ENCODE measurements at regions not wholly inside any gene's neighbourhood (a gene's known extent, or its start where the extent isn't known, plus 50 kb on each side); places are given as distances from the start of the nearest gene placed in this dataset.

DNA sequence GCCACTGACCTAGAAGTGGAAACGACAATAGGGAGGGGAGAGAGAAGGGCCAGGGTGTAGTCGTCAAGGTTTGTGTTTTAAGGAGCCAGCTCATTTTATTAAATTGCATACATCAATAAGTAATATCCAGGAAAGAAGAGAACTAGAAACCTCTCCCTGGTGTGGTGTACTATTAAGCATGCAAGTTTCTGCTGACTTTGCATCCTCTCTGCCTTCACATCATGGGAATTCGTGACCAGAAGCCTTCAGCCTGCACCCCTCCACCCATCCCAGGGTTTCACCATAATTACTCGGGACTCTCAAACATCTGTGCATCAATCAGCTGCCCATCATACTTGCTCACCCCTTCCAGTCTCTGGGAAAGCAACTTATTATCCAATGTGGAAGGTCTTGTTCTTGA lies 70.9 kb upstream of the UBE3A start:
- Histone ChIP-seq H3K9ac (ENCODE audit: insufficient read depth, low read length, poor library complexity, severe bottlenecking) (no peak overlapping the region), H2AFZ (ENCODE audit: insufficient read depth, low read depth, low read length, poor library complexity, severe bottlenecking) (no peak overlapping the region)
- intact Hi-C loops (cut with micrococcal nuclease): loop anchor here in 1 of 2 donors (10.0 kb wide), 1 partner anchor 425 kb away; no protein-coding TSS in a partner anchor

DNA sequence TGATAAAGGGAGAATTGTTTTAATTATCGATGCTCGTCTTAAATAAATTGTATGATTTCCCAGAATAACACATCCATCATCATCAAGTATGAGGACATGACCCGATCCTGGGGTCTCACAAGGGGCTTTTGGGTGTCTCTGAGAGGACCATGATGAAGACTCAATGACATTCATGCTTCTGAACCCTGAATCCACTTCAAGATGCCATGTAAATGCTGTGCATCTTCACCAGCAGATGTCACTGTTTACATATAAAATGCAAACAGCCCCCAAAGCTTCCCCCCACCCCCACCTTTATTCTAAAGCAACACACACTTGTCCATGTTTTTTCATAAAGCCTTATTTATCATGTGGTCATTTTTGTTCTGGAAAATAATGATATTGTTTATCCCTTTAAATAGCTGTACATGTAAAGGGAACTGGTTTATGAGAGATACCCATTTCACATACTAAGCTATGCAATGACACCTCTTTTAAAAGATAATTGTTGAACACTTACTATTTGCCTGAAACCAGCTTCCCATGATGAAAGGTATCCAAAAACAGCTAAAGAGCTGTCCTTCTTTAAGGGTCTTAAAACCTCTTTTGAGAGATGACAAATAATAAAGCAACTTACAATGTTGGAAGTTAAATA lies 69.7 kb upstream of the UBE3A start:
- H3K4me3 Mint-ChIP-seq: no peak overlapping the region
- H3K79me2 ChIP-seq (ENCODE audit: insufficient read depth, low read length): no peaks in the 10 kb centered on the region
- no peak overlapping the region for H2AFZ ChIP-seq (ENCODE audit: insufficient read depth, low read depth, low read length, poor library complexity, severe bottlenecking)
- H3K4me2 ChIP-seq (replicated peaks; ENCODE audit: extremely low read depth, low read length, poor library complexity, severe bottlenecking): no peak overlapping the region
- WGBS (ENCODE audit: insufficient coverage): 60% methylated on average over 1 of the region's 3 CpGs
- H3K4me1 Mint-ChIP-seq: no peaks in the 10 kb centered on the region
- no peaks in the 10 kb centered on the region for H3K36me3 Mint-ChIP-seq
- H3K9ac ChIP-seq (ENCODE audit: insufficient read depth, low read length, poor library complexity, severe bottlenecking): no peak overlapping the region
- no peak for DNase-seq
- no peaks in the 10 kb centered on the region for H3K27me3 Mint-ChIP-seq (ENCODE audit: low read depth in 3 of 3)
- H3K4me1 ChIP-seq (ENCODE audit: control insufficient read depth in 1 of 2, insufficient read depth in 2 of 2, low read length in 2 of 2): no peaks in the 10 kb centered on the region
- H3K9me3 ChIP-seq (replicated peaks in 1 of 2; ENCODE audit: control insufficient read depth in 1 of 2, insufficient read depth in 1 of 2, low read length in 2 of 2): no peaks in the 10 kb centered on the region
- TF ChIP-seq, protein P1, sequence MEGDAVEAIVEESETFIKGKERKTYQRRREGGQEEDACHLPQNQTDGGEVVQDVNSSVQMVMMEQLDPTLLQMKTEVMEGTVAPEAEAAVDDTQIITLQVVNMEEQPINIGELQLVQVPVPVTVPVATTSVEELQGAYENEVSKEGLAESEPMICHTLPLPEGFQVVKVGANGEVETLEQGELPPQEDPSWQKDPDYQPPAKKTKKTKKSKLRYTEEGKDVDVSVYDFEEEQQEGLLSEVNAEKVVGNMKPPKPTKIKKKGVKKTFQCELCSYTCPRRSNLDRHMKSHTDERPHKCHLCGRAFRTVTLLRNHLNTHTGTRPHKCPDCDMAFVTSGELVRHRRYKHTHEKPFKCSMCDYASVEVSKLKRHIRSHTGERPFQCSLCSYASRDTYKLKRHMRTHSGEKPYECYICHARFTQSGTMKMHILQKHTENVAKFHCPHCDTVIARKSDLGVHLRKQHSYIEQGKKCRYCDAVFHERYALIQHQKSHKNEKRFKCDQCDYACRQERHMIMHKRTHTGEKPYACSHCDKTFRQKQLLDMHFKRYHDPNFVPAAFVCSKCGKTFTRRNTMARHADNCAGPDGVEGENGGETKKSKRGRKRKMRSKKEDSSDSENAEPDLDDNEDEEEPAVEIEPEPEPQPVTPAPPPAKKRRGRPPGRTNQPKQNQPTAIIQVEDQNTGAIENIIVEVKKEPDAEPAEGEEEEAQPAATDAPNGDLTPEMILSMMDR (IDR thresholded peaks at IDR 0.05): peak; percentile 39
- H3K9me3 Mint-ChIP-seq: peaks cover 0 to 1% (median 0%) of the 10 kb centered on the region in 7 donors
- H3K4me3 ChIP-seq (replicated peaks in 1 of 3; ENCODE audit: low read depth in 2 of 3, low read length in 3 of 3): no peak overlapping the region
- H3K27ac ChIP-seq (ENCODE audit: low read depth in 1 of 2, low read length in 2 of 2): no peak overlapping the region
- intact Hi-C loops (cut with micrococcal nuclease): loop anchor here in 1 of 2 donors (10.0 kb wide), 1 partner anchor 426 kb away; no protein-coding TSS in a partner anchor
- H3K27ac Mint-ChIP-seq: peak overlapping the region in 1 of 7 donors; percentile 10
- H3K27me3 ChIP-seq (ENCODE audit: control insufficient read depth in 2 of 2, insufficient read depth in 2 of 2, low read length in 2 of 2): no peaks in the 10 kb centered on the region
- H3K36me3 ChIP-seq (replicated peaks in 1 of 2; ENCODE audit: control insufficient read depth in 1 of 2, insufficient read depth in 2 of 2, low read length in 2 of 2): no peaks in the 10 kb centered on the region
- H4K20me1 ChIP-seq (ENCODE audit: insufficient read depth, low read length): no peaks in the 10 kb centered on the region

More for the DNA sequence above, 70.9 kb upstream of the UBE3A start:
- H3K27me3 Mint-ChIP-seq (ENCODE audit: low read depth in 3 of 3): no peaks in the 10 kb centered on the region
- peaks cover 0 to 6% (median 1%) of the 10 kb centered on the region in 7 donors for H3K9me3 Mint-ChIP-seq
- no peaks in the 10 kb centered on the region for H3K27me3 ChIP-seq (ENCODE audit: control insufficient read depth in 2 of 2, insufficient read depth in 2 of 2, low read length in 2 of 2)
- H4K20me1 ChIP-seq (ENCODE audit: insufficient read depth, low read length): no peaks in the 10 kb centered on the region
- H3K4me2 ChIP-seq (replicated peaks; ENCODE audit: extremely low read depth, low read length, poor library complexity, severe bottlenecking): no peak overlapping the region
- TF ChIP-seq, protein P1 (IDR thresholded peaks at IDR 0.05): no peak
- H3K36me3 Mint-ChIP-seq: no peaks in the 10 kb centered on the region
- H3K36me3 ChIP-seq (replicated peaks in 1 of 2; ENCODE audit: control insufficient read depth in 1 of 2, insufficient read depth in 2 of 2, low read length in 2 of 2): no peaks in the 10 kb centered on the region
- H3K4me3 Mint-ChIP-seq: no peak overlapping the region
- H3K4me1 ChIP-seq (ENCODE audit: control insufficient read depth in 1 of 2, insufficient read depth in 2 of 2, low read length in 2 of 2): no peaks in the 10 kb centered on the region
- no peaks in the 10 kb centered on the region for H3K9me3 ChIP-seq (replicated peaks in 1 of 2; ENCODE audit: control insufficient read depth in 1 of 2, insufficient read depth in 1 of 2, low read length in 2 of 2)
- no peak for DNase-seq
- no peaks in the 10 kb centered on the region for H3K79me2 ChIP-seq (ENCODE audit: insufficient read depth, low read length)
- 100% methylated on average over 1 of the region's 4 CpGs for WGBS (ENCODE audit: insufficient coverage)
- H3K4me1 Mint-ChIP-seq: no peaks in the 10 kb centered on the region
- no peak overlapping the region for H3K27ac Mint-ChIP-seq
- H3K4me3 ChIP-seq (replicated peaks in 1 of 3; ENCODE audit: low read depth in 2 of 3, low read length in 3 of 3): no peak overlapping the region
- no peak overlapping the region for H3K27ac ChIP-seq (ENCODE audit: low read depth in 1 of 2, low read length in 2 of 2)

Measured in CD14-positive monocyte (primary cell).